ENCODE measurements at regions not wholly inside any gene's neighbourhood (a gene's known extent, or its start where the extent isn't known, plus 50 kb on each side); places are given as distances from the start of the nearest gene placed in this dataset.

GRCh38 chr18:55777666-55778304, 189.8 kb upstream of the TCF4 start:
- no peak for DNase-seq

- no peak for DNase-seq
These were observed 188.0 kb upstream of the TCF4 start for GRCh38 chr18:55775972-55776371.

GRCh38 chr18:55774505-55774904, 186.5 kb upstream of the TCF4 start:
- no peak for DNase-seq

GRCh38 chr18:55768255-55768654, 180.3 kb upstream of the TCF4 start:
- no peak for DNase-seq

- no peak for DNase-seq
These were observed 176.4 kb upstream of the TCF4 start for GRCh38 chr18:55764386-55764785.

GRCh38 chr18:55763805-55764204, 175.8 kb upstream of the TCF4 start:
- DNase-seq, result no peak

- DNase-seq, result no peak
These were observed 175.3 kb upstream of the TCF4 start for GRCh38 chr18:55763298-55763697.

- DNase-seq, result no peak
These were observed 174.4 kb upstream of the TCF4 start for GRCh38 chr18:55762424-55762823.

GRCh38 chr18:55753643-55754263, 165.8 kb upstream of the TCF4 start:
- DNase-seq, result no peak

GRCh38 chr18:55751476-55751875, 163.5 kb upstream of the TCF4 start:
- DNase-seq, result no peak

GRCh38 chr18:55748227-55748738, 160.3 kb upstream of the TCF4 start:
- DNase-seq, result no peak

GRCh38 chr18:55744206-55744605, 156.2 kb upstream of the TCF4 start:
- DNase-seq, result no peak

- peak; percentile 46 for DNase-seq
These were observed 155.7 kb upstream of the TCF4 start for GRCh38 chr18:55743736-55744135.

GRCh38 chr18:55743133-55743532, 155.1 kb upstream of the TCF4 start:
- no peak for DNase-seq

GRCh38 chr18:55739488-55739887, 151.5 kb upstream of the TCF4 start:
- no peak for DNase-seq

GRCh38 chr18:55738483-55739114, 150.6 kb upstream of the TCF4 start:
- no peak for DNase-seq

GRCh38 chr18:55737781-55738468, 149.9 kb upstream of the TCF4 start:
- no peak for DNase-seq

- DNase-seq, result no peak
These were observed 149.3 kb upstream of the TCF4 start for GRCh38 chr18:55737266-55737665.

GRCh38 chr18:55735969-55736368, 148.0 kb upstream of the TCF4 start:
- peak; percentile 64 for DNase-seq

GRCh38 chr18:55735199-55735855, 147.3 kb upstream of the TCF4 start:
- DNase-seq, result peak; percentile 9

GRCh38 chr18:55732227-55733106, 144.5 kb upstream of the TCF4 start:
- peak; percentile 25 for DNase-seq
